WTC11 (cell line): ENCODE measurements at regions not wholly inside any gene's neighbourhood (a gene's known extent, or its start where the extent isn't known, plus 50 kb on each side); places are given as distances from the start of the nearest gene placed in this dataset.

Experiments used
- ATAC-seq: fragments of 200-7000 bp; cut with Tn5 transposase; 2 replicates; pipeline ENCODE4 v1.10.0; 2021; ENCODE audit warnings: mild to moderate bottlenecking, moderate library complexity
- CTCF ChIA-PET: fragments of 300-600 bp; sonication (Branson Sonifier 250); formaldehyde crosslinking; loops from one replicate; lab custom pipeline; 2021; ENCODE audit warnings: antibody characterized with exemption; lab: Charles Lee
- POLR2A ChIA-PET: fragments of 350-600 bp; sonication (Branson Sonifier 250); formaldehyde crosslinking; loops from one replicate; lab custom pipeline; 2021; ENCODE audit warnings: antibody characterized with exemption; lab: Charles Lee
- DNase-seq: peaks from one replicate; pipeline ENCODE4 v3.0.0; 2021; ENCODE audit warnings: low spot score
- H3K27ac Mint-ChIP-seq: 2 replicates; pipeline ENCODE4 v1.8.0; 2021; ENCODE audit warnings: mixed read lengths
- H3K27me3 Mint-ChIP-seq: 2 replicates; pipeline ENCODE4 v1.8.0; 2021; ENCODE audit warnings: low read depth, mild to moderate bottlenecking, moderate library complexity, mixed read lengths
- H3K36me3 Mint-ChIP-seq: 2 replicates; pipeline ENCODE4 v1.8.0; 2021; ENCODE audit warnings: mixed read lengths
- H3K4me1 Mint-ChIP-seq: 2 replicates; pipeline ENCODE4 v1.8.0; 2022; ENCODE audit warnings: mixed read lengths
- H3K4me3 Mint-ChIP-seq: 2 replicates; pipeline ENCODE4 v1.8.0; 2021; ENCODE audit warnings: mild to moderate bottlenecking, moderate library complexity, mixed read lengths
- H3K9me3 Mint-ChIP-seq: 2 replicates; pipeline ENCODE4 v1.8.0; 2021; ENCODE audit warnings: mixed read lengths
- ATF1 ChIP-seq: sonication (generic); formaldehyde crosslinking; IDR thresholded peaks from 2 replicates; pipeline ENCODE4 v1.8.1; 2023; ENCODE audit warnings: mild to moderate bottlenecking, moderate library complexity, missing genetic modification reagents
- ATF2 ChIP-seq: sonication (generic); formaldehyde crosslinking; IDR thresholded peaks from 2 replicates; pipeline ENCODE4 v1.8.1; 2022; ENCODE audit warnings: low read depth, missing genetic modification reagents, borderline replicate concordance
- ATF3 ChIP-seq: sonication (generic); formaldehyde crosslinking; conservative IDR thresholded peaks from 2 replicates; pipeline ENCODE4 v1.8.1; 2022; ENCODE audit warnings: mild to moderate bottlenecking, missing genetic modification reagents
- CBFB ChIP-seq: sonication (generic); formaldehyde crosslinking; IDR thresholded peaks from 2 replicates; pipeline ENCODE4 v1.8.1; 2022; ENCODE audit warnings: mild to moderate bottlenecking, low read depth, missing genetic modification reagents
- CREM ChIP-seq: sonication (generic); formaldehyde crosslinking; IDR thresholded peaks from 2 replicates; pipeline ENCODE4 v1.8.1; 2022; ENCODE audit warnings: mild to moderate bottlenecking, missing genetic modification reagents, moderate library complexity
- FOXJ3 ChIP-seq: sonication (generic); formaldehyde crosslinking; IDR thresholded peaks from 2 replicates; pipeline ENCODE4 v1.9.0; 2021; ENCODE audit warnings: missing genetic modification reagents, mild to moderate bottlenecking, borderline replicate concordance
- GABPB1 ChIP-seq: sonication (generic); formaldehyde crosslinking; IDR thresholded peaks from 2 replicates; pipeline ENCODE4 v1.8.1; 2023; ENCODE audit warnings: mild to moderate bottlenecking, missing genetic modification reagents
- HMGXB4 ChIP-seq: sonication (generic); formaldehyde crosslinking; IDR thresholded peaks from 2 replicates; pipeline ENCODE4 v1.8.1; 2023; ENCODE audit warnings: mild to moderate bottlenecking, moderate library complexity, missing genetic modification reagents
- MXD4 ChIP-seq: fragments of 250-450 bp; sonication (Bioruptor Pico); IDR thresholded peaks from 2 replicates; pipeline ENCODE4 v1.8.0; 2021; ENCODE audit warnings: mild to moderate bottlenecking, moderate library complexity, borderline replicate concordance
- NFATC4 ChIP-seq: fragments of 250-450 bp; sonication (Bioruptor Pico); IDR thresholded peaks from 2 replicates; pipeline ENCODE4 v1.9.0; 2021; ENCODE audit warnings: mild to moderate bottlenecking
- NFYB ChIP-seq: sonication (generic); formaldehyde crosslinking; conservative IDR thresholded peaks from 2 replicates; pipeline ENCODE4 v1.8.0; 2022; ENCODE audit warnings: low read depth, missing genetic modification reagents
- NR2C2 ChIP-seq: sonication (generic); formaldehyde crosslinking; IDR thresholded peaks from 2 replicates; pipeline ENCODE4 v1.8.0; 2022; ENCODE audit warnings: mild to moderate bottlenecking, missing genetic modification reagents
- OVOL2 ChIP-seq: fragments of 250-450 bp; sonication (Bioruptor Pico); IDR thresholded peaks from 2 replicates; pipeline ENCODE4 v1.9.0; 2021; ENCODE audit warnings: mild to moderate bottlenecking, borderline replicate concordance
- PRDM15 ChIP-seq: sonication (generic); formaldehyde crosslinking; IDR thresholded peaks from 2 replicates; pipeline ENCODE4 v1.8.0; 2022; ENCODE audit warnings: missing genetic modification reagents
- RELA ChIP-seq: sonication (generic); formaldehyde crosslinking; IDR thresholded peaks from 2 replicates; pipeline ENCODE4 v1.8.1; 2022; ENCODE audit warnings: missing genetic modification reagents, mild to moderate bottlenecking, borderline replicate concordance
- RORB ChIP-seq: fragments of 250-450 bp; sonication (Bioruptor Pico); IDR thresholded peaks from 2 replicates; pipeline ENCODE4 v1.9.0; 2021; ENCODE audit warnings: mild to moderate bottlenecking
- SOX15 ChIP-seq: fragments of 250-450 bp; sonication (Bioruptor Pico); IDR thresholded peaks from 2 replicates; pipeline ENCODE4 v1.9.0; 2021; ENCODE audit warnings: mild to moderate bottlenecking
- TEAD4 ChIP-seq: sonication (generic); formaldehyde crosslinking; IDR thresholded peaks from 2 replicates; pipeline ENCODE4 v1.8.0; 2022; ENCODE audit warnings: mild to moderate bottlenecking, missing genetic modification reagents
- ZNF138 ChIP-seq: sonication (generic); formaldehyde crosslinking; conservative IDR thresholded peaks from 2 replicates; pipeline ENCODE4 v1.8.1; 2022; ENCODE audit warnings: mild to moderate bottlenecking, moderate library complexity, missing genetic modification reagents
- ZNF281 ChIP-seq: sonication (generic); formaldehyde crosslinking; IDR thresholded peaks from 2 replicates; pipeline ENCODE4 v1.8.0; 2023; ENCODE audit warnings: mild to moderate bottlenecking, missing genetic modification reagents
- TF ChIP-seq, protein P1 (sequence below): sonication (generic); formaldehyde crosslinking; IDR thresholded peaks from 2 replicates; pipeline ENCODE4 v1.8.1; 2022; ENCODE audit warnings: mild to moderate bottlenecking, missing genetic modification reagents, moderate library complexity, borderline replicate concordance
- TF ChIP-seq, protein P2 (sequence below): sonication (generic); formaldehyde crosslinking; IDR thresholded peaks from 2 replicates; pipeline ENCODE4 v1.8.1; 2022; ENCODE audit warnings: mild to moderate bottlenecking, moderate library complexity, missing genetic modification reagents

DNA sequence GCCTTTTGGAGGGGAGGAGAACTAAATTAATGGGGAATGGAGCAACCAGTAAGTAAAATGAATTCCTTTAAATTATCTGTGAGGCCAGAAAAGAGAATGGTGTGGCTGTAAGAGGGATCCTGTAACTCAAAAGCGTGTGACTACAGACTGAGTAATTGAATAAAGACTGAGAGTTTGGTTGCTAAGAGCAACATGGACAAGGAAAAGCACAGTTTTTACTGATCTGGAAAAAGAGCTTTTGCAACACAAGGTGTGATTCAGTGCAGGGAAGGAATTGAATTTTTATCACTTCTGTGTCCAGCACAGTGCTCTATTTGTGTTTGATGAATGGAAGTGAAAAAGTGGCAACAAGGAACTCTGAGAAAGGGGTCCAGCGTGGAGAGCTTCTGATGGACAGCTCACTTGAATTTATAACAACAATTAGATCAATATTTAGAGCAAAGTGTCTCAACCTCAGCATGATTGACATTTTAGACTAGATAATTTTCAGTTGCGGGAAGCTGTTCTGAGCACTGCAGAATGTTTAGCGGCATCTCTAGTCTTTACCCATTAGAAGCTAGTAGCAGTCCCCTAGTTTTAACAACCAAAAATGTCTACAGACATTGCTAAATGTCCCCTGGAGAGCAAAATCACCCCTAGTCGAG lies 202.8 kb upstream of the BDNF start:
- H3K27me3 Mint-ChIP-seq, result no peaks in the 10 kb centered on the region; the same call in 1 of the 2 replicates
- TF ChIP-seq ZNF138 (no peak), PRDM15 (CRISPR knock-in tag) (no peak), ATF1 (CRISPR knock-in tag) (no peak), NR2C2 (CRISPR knock-in tag) (no peak), ZNF281 (no peak), SOX15 (CRISPR knock-in tag) (no peak), ATF3 (CRISPR knock-in tag) (no peak), OVOL2 (no peak), RORB (CRISPR knock-in tag) (no peak), NFATC4 (CRISPR knock-in tag) (no peak)
- TF ChIP-seq, protein P1, sequence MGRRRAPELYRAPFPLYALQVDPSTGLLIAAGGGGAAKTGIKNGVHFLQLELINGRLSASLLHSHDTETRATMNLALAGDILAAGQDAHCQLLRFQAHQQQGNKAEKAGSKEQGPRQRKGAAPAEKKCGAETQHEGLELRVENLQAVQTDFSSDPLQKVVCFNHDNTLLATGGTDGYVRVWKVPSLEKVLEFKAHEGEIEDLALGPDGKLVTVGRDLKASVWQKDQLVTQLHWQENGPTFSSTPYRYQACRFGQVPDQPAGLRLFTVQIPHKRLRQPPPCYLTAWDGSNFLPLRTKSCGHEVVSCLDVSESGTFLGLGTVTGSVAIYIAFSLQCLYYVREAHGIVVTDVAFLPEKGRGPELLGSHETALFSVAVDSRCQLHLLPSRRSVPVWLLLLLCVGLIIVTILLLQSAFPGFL (CRISPR knock-in tag), result no peak
- TF ChIP-seq, protein P2, sequence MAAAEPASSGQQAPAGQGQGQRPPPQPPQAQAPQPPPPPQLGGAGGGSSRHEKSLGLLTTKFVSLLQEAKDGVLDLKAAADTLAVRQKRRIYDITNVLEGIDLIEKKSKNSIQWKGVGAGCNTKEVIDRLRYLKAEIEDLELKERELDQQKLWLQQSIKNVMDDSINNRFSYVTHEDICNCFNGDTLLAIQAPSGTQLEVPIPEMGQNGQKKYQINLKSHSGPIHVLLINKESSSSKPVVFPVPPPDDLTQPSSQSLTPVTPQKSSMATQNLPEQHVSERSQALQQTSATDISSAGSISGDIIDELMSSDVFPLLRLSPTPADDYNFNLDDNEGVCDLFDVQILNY, result no peak
- TF ChIP-seq, all 79 proteins: peak for 0
- ATAC-seq, result no peak
- Mint-ChIP-seq H3K27ac (no peak overlapping the region), H3K4me3 (no peak overlapping the region), H3K4me1 (0 out of 2 replicates have a peak, but pooled peaks cover 5% of the 10 kb centered on the region), H3K36me3 (no peaks in the 10 kb centered on the region), H3K9me3 (no peaks in the 10 kb centered on the region)
- POLR2A ChIA-PET, result no interaction called here
- CTCF ChIA-PET, result no interaction called here
- DNase-seq, result no peak

DNA sequence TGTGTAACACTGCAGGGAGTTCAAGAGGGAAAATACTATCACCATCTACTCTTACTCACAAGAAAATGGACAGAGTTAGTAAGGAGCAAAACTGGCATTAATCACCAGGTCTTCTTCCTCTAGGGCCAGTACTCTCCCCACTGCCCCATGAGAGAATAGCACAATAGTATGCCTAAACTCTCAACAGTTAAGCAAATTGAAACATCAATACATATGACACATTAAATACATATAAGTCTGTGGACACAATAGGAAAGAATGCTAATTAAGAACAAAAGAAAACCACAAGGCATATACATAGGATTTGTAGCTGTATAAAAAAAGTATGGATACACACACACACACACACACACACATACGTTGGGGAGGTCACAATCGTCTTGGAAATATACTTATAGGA lies 197.9 kb upstream of the BDNF start:
- TF ChIP-seq MXD4 (no peak), CREM (no peak), NR2C2 (CRISPR knock-in tag) (no peak), NFYB (no peak), ATF2 (no peak), FOXJ3 (no peak), TEAD4 (CRISPR knock-in tag) (no peak), CBFB (CRISPR knock-in tag) (no peak), RELA (CRISPR knock-in tag) (no peak), NFATC4 (CRISPR knock-in tag) (no peak), ZNF138 (no peak), HMGXB4 (CRISPR knock-in tag) (no peak), GABPB1 (CRISPR knock-in tag) (no peak)
- TF ChIP-seq, protein P1 (CRISPR knock-in tag), result no peak
- no peak overlapping the region for H3K4me3 Mint-ChIP-seq
- H3K36me3 Mint-ChIP-seq, result no peaks in the 10 kb centered on the region
- DNase-seq (no peak), ATAC-seq (no peak)
- no peaks in the 10 kb centered on the region for H3K9me3 Mint-ChIP-seq
- no peak overlapping the region for H3K27ac Mint-ChIP-seq
- no peaks in the 10 kb centered on the region; the same call in 1 of the 2 replicates for H3K27me3 Mint-ChIP-seq
- CTCF ChIA-PET, result no interaction called here
- H3K4me1 Mint-ChIP-seq, result peaks cover 21% of the 10 kb centered on the region
- POLR2A ChIA-PET, result no interaction called here
